ENCODE measurements at regions not wholly inside any gene's neighbourhood (a gene's known extent, or its start where the extent isn't known, plus 50 kb on each side); places are given as distances from the start of the nearest gene placed in this dataset.

- TF ChIP-seq REST (IDR thresholded peaks at IDR 0.05) (no peak), HNF4G (IDR thresholded peaks at IDR 0.05) (no peak), ZBTB33 (IDR thresholded peaks at IDR 0.05) (no peak), EGR1 (IDR thresholded peaks at IDR 0.05; ENCODE audit: low read depth in 2 of 2) (no peak)
- Histone ChIP-seq H3K9me3 (ENCODE audit: control insufficient read depth in 4 of 4, low read length in 3 of 4) (no peaks in the 10 kb centered on the region), H3K4me3 (ENCODE audit: low read depth in 1 of 3, low read length in 3 of 3) (no peak overlapping the region), H3K9ac (ENCODE audit: low read depth in 1 of 2, low read length in 2 of 2) (no peak overlapping the region), H3K4me1 (ENCODE audit: control insufficient read depth in 4 of 4, insufficient read depth in 4 of 4, low read length in 3 of 4) (no peaks in the 10 kb centered on the region), H3K27me3 (ENCODE audit: control insufficient read depth in 4 of 4, insufficient read depth in 4 of 4, low read length in 3 of 4) (no peaks in the 10 kb centered on the region), H3K27ac (ENCODE audit: low read depth in 1 of 2, low read length in 2 of 2) (no peak overlapping the region), H3K36me3 (ENCODE audit: control insufficient read depth in 4 of 4, insufficient read depth in 3 of 4, low read depth in 1 of 4, low read length in 3 of 4) (no peaks in the 10 kb centered on the region)
- 53% methylated on average over 4 of the region's 4 CpGs for WGBS
- DNase-seq (ENCODE audit: low spot score): no peak
These were observed 526.2 kb upstream of the PFKP start for GRCh38 chr10:2541176-2541575.

- no peaks in the 10 kb centered on the region for H3K27me3 ChIP-seq (ENCODE audit: control insufficient read depth in 4 of 4, insufficient read depth in 4 of 4, low read length in 3 of 4)
- H3K9ac ChIP-seq (ENCODE audit: low read depth in 1 of 2, low read length in 2 of 2): no peak overlapping the region
- no peak overlapping the region for H3K4me3 ChIP-seq (ENCODE audit: low read depth in 1 of 3, low read length in 3 of 3)
- TF ChIP-seq CTCF (IDR thresholded peaks at IDR 0.05; ENCODE audit: low read depth, low read length, missing input control): no peak
- no peak for TF ChIP-seq HNF4A (conservative IDR thresholded peaks at IDR 0.05)
- TF ChIP-seq YY1 (IDR thresholded peaks at IDR 0.05): no peak
- H3K27ac ChIP-seq (ENCODE audit: low read depth in 1 of 2, low read length in 2 of 2): no peak overlapping the region
- WGBS: 59% methylated on average over 5 of the region's 5 CpGs
- no peaks in the 10 kb centered on the region for H3K4me1 ChIP-seq (ENCODE audit: control insufficient read depth in 4 of 4, insufficient read depth in 4 of 4, low read length in 3 of 4)
- H3K9me3 ChIP-seq (ENCODE audit: control insufficient read depth in 4 of 4, low read length in 3 of 4): no peaks in the 10 kb centered on the region
- H3K36me3 ChIP-seq (ENCODE audit: control insufficient read depth in 4 of 4, insufficient read depth in 3 of 4, low read depth in 1 of 4, low read length in 3 of 4): no peaks in the 10 kb centered on the region
- DNase-seq (ENCODE audit: low spot score): no peak
These were observed 537.4 kb upstream of the PFKP start for GRCh38 chr10:2529945-2530344.

GRCh38 chr10:2525781-2526180, 541.6 kb upstream of the PFKP start:
- H3K9me3 ChIP-seq (ENCODE audit: control insufficient read depth in 4 of 4, low read length in 3 of 4): no peaks in the 10 kb centered on the region
- no peaks in the 10 kb centered on the region for H3K4me1 ChIP-seq (ENCODE audit: control insufficient read depth in 4 of 4, insufficient read depth in 4 of 4, low read length in 3 of 4)
- H3K36me3 ChIP-seq (ENCODE audit: control insufficient read depth in 4 of 4, insufficient read depth in 3 of 4, low read depth in 1 of 4, low read length in 3 of 4): no peaks in the 10 kb centered on the region
- no peak overlapping the region for H3K4me3 ChIP-seq (ENCODE audit: low read depth in 1 of 3, low read length in 3 of 3)
- no peaks in the 10 kb centered on the region for H3K27me3 ChIP-seq (ENCODE audit: control insufficient read depth in 4 of 4, insufficient read depth in 4 of 4, low read length in 3 of 4)
- H3K27ac ChIP-seq (ENCODE audit: low read depth in 1 of 2, low read length in 2 of 2): no peak overlapping the region
- no peak overlapping the region for H3K9ac ChIP-seq (ENCODE audit: low read depth in 1 of 2, low read length in 2 of 2)
- TF ChIP-seq MAX (IDR thresholded peaks at IDR 0.05) (no peak), ZBTB33 (IDR thresholded peaks at IDR 0.05) (no peak), REST (IDR thresholded peaks at IDR 0.05) (no peak), ATF3 (IDR thresholded peaks at IDR 0.05) (no peak), GABPA (IDR thresholded peaks at IDR 0.05 in 1 of 2, conservative IDR thresholded peaks at IDR 0.05 in 1 of 2) (no peak), RXRA (IDR thresholded peaks at IDR 0.05) (no peak), EGR1 (IDR thresholded peaks at IDR 0.05; ENCODE audit: low read depth in 2 of 2) (no peak)
- DNase-seq (ENCODE audit: low spot score): no peak
- WGBS: 81% methylated on average over 12 of the region's 12 CpGs
